KBM-7 (cell line): ENCODE measurements at regions not wholly inside any gene's neighbourhood (a gene's known extent, or its start where the extent isn't known, plus 50 kb on each side); places are given as distances from the start of the nearest gene placed in this dataset.
A peak's percentile ranks its signal among the peaks of the same experiment; 100 is the strongest.

Experiments
- DNase-seq: peaks from one replicate; pipeline ENCODE4 v3.0.0-alpha.2; 2015
- in situ Hi-C: fragments of 300-500 bp; cut with MboI; formaldehyde crosslinking; loops from 2 replicates; pipeline ENCODE4 v1.14.3; 2020; ENCODE audit warnings: low sequenced_read_pairs, low pct_unique_long_range_greater_than_20kb, mixed read lengths

DNA sequence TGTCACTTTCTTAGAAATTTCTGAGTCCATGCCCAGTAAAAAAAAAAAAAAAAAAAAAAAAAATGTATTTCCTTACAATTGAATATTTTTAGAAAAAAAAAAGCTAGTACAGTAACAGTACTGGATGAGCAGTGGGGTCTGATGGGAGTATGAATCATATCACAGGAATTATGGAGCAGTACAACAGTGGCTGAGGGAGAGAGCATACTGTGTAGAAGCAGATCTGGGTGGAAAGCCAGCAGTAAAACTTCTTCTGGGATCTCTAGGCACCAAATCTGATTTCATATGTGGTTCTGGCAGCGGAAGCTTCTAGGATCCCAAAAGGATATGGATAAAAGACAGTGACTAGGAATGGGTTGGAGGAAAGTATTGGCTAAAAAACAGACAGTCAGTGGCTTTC is 414.9 kb upstream of the FSHR start:
- no peak for DNase-seq
- in situ Hi-C loops: no loop called here

DNA sequence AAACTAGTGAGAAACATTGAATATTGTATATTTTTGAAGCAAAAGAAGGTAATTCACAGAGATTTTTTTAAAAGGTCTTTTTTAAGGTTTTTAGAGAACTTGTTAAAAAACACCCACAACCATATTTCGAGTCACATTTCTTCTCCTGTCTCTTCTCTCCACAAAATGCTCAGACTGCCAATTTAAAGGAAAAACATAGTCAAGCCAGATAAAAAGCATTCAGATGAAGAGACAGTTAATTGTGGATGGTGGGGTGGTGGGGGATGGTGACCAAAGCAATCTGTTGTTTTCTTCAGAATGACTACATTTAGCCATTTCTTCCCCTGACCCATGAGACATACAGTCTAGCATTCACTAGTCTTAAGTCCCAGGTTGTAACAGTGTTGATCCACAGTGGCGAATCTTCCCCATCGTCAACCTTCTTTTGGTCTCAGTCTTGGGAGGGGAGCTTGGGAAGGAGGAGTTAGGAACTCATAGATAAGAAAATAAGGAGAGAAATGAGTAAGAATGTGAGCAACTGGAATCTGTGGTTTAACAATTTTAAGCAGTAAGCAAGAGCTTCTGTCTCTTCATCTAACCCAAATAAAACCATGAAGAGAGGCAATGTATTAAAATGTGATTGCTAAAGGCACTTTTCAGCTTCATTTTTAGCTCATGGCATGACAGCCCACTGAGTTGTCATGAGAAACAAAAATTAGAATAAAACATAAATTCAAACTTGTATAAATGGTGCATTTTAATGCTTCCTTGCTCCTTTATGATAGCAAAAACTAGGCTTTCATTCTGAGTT is 413.7 kb upstream of the FSHR start:
- in situ Hi-C loops: no loop called here

DNA sequence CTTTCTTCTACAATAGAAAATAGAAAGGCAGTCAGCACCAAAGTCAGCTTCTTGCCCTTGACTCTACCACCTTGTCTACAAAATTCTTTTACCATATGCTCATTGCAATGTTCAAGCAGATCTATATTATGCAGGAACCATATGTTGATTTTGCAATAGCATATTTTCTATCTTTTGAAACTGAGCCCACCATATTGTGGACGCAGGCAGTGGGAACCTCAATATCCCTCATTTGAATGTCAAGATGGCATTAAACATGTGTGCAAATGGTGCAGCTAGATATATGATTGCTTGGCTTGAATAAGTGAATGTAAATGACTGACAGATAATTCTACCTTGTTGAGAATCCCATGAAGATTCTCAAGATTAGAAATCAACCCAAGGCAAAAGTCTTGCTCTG is 412.7 kb upstream of the FSHR start:
- DNase-seq: no peak
- in situ Hi-C loops: no loop called here

More for the DNA sequence above, 413.7 kb upstream of the FSHR start:
- no peak for DNase-seq

DNA sequence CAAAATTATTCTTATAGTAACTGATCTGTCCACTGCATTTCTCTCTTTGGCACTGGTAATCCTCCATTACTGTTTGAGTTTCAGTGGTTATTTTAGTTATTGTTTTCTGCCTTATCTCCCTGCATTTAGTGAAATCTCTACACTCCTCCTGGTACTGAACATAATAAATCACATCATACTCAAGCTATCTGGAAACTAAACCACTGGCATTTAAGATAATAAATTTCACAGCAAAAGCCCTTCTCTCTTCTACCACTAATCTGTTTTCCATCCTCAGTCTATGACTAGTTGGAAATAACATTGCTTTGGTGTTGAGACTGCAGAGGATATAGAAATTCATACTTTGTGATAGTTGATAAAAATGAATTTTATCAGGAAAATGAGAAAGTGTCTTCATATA is 399.3 kb upstream of the FSHR start:
- in situ Hi-C loops: no loop called here
- DNase-seq: no peak

DNA sequence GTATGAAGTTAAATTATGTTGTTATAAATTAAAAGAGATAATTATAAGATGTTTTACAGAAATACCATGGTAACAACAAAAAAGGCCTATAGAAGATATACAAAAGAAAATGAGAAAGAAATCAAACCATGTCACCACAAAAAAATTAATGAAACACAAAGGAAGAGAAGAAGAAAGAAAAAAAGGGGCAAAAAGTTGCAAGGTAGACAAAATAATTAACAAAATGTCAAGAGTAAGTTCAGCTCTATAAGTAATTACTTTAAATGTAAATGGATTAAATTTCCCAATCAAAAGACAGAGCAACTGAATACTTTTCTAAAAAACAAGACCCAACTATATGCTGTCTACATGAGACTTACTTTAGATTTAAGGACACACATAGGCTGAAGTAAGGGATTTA is 378.4 kb upstream of the FSHR start:
- DNase-seq: no peak
- in situ Hi-C loops: no loop called here

DNA sequence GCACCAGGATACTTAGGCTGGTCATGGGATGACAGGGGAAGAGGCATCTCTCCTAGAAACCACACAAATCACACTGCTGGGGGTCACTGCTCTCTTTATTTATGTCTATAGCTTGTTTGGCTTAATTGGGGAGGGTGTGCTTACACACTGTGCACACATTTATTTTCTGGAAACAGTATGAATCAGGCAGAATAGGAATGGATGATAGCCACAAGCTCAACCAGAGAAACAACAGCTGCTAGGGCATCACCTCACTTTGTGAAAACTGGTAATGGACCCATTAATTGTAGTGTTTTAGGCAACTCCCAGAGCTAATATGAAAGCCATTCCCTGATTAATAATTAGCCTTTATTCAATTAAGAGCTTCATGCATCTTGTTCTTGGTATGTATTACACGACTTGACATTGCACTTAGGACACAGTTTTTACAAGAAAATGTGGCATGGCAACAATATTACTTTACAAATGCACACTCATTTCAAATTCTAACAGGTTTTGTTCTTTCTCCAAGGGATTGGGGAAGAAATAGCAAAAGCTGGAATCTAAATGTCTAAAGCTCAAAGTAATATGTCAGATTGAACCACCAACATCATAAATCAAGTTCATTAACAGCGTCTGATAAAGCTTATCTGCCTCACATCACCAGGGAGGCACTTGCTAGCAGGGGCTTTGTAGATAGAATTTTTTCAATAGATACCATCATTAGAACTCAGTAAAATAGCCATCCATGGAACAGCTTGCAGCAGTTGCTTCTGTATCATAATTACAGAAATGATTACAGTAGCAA is 361.9 kb upstream of the FSHR start:
- DNase-seq: no peak
- in situ Hi-C loops: no loop called here

DNA sequence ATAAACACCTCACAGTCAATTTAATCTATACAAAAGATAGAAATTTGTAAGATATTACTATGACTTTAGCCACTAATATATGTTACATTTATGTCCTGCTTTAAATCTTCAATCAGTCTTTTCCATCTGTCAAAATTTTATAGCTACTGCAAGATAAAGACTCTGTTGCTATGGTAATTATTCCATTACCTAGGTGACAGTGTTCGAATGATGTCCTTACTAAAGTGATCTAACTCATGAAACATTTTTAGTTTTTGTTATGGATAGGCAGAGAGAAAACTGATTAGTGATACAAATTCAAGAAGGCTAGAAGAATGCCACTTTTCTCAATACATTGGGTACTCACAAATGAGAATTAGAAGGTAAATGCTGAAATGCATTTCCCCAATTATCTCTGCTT is 359.9 kb upstream of the FSHR start:
- no peak for DNase-seq
- in situ Hi-C loops: no loop called here

DNA sequence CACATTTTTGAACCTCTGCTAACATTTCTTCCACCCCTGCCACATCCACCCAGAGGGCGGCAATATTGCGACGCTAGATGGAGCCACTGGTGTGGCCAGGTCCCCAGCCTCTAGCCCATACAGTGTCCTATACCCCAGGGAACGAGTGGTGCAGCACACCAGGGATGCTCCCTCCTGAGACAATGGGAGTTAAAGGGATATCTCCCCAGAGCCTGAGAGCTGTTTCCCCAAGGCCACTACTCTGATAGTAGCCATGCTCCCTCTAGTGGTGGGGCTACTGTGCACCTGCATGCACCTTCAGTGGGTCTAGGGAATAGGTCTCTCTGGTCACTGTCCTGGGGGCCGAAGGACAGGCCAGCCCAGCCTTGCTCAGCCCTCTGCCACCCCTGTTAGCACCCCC is 336.4 kb upstream of the FSHR start:
- in situ Hi-C loops: no loop called here
- DNase-seq: peak; percentile 18

DNA sequence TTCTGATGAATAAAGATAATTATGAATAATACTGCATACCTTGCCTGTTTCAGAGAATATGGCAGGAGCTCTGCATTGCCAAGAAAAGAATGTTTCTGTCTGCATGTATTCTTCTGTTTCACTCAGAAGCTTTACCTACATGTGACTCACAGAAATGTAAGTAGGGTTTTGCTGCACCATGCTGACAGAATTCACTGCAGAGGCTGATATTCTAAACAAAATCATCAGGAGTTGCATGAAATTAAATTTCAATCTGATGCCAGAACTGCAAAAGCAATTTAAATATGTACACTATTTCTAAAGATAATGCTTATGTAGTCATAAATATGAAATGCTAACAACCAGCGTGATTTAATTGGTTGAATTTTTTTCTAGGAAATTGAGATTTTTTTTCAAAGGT is 332.8 kb upstream of the FSHR start:
- no peak for DNase-seq
- in situ Hi-C loops: no loop called here

DNA sequence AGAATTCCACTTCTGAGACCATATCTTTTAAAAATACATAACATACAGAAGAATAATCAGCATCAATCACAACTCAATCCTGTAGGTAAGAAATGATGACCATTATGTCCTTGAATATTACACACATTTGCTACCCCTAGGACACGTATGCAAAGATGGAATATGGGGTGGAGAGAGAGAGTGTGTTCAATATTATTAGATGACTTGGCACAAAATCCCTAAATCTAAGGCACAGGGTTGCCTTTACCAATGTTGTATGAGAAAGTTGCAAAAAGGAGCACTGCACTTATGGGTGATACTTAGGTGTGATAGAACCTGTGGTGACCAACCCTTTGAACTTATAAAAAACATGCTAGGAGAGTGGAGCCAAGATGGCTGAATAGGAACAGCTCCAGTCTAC is 326.2 kb upstream of the FSHR start:
- no peak for DNase-seq
- in situ Hi-C loops: no loop called here

DNA sequence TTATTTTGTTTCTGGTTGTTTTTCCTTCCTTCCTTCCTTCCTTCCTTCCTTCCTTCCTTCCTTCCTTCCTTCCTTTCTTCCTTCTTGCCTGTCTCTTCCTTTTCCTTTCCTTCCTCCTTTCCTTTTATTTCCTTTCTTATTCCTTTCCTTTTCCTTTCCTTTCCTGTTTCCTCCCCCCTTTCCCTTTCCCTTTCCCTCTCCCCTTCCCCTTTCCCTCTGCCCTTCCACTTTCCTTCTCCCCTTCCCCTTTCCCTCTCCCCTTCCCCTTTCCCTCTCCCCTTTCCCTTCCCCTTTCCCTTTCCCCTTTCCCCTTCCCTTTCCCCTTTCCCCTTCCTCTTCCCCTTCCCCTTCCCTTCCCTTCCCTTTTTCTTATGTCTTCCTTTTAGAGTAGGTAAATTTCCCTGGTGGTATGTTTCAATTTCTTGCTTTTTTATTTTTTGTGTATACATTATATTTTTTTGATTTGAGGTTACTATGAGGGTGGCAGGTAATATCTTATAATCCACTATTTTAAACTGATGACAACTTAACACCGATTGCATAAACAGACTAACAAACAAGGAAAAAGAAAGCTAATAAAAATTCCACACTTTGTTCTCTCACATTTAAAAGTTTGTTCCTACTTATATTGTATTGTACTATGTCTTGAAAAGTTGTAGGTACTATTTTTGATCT is 311.0 kb upstream of the FSHR start:
- in situ Hi-C loops: no loop called here
- DNase-seq: no peak

DNA sequence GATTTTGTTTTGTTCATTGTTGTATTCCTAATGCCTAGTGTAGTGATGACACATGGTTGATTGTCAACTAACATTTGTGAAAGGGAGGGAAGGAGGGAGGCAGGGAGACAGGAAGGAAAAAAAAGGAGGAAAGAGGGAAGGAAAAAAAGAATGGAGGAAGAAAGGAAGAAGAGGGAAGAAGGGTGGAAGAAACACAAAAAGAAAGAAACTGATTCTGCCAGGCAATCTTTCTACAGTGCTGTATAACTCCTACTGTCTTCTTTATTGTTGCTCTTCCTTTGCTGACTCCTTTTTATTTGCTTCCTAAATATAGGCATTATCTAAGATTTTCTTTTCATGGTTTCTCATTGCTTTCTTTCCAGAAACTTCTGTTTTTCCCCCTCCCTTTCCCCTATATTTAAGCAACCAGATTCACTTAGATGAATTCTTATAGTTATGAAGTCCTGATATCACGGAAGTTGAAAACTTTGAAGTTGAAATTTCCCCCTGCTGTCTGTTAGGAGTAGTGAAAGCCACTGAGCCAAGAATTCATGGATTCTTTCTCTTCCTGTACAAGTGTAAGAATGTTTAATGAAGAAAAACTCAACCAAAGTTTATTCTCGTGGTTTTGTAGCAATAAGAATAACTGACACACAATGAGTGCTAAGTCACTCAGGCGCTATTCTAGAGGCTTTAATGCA is 305.1 kb upstream of the FSHR start:
- in situ Hi-C loops: no loop called here
- no peak for DNase-seq

DNA sequence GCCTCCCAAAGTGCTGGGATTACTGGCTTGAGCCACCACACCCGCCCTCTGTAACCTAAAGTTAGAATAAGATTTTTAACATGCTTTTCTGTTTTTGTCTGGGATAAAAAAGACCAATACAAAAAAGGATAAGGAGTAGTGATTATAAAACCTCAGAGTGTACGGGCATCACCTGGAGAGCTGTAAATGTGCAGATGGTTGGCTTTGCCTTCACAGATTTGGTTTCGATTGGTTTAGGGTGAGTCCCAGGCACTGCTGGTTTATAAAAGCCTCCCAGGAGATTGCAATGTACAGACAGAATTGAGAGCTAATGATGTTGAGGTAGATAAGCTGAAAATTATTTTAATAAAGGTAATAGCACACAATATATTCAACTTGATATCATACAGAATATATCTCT is 289.7 kb upstream of the FSHR start:
- in situ Hi-C loops: no loop called here
- DNase-seq: no peak

DNA sequence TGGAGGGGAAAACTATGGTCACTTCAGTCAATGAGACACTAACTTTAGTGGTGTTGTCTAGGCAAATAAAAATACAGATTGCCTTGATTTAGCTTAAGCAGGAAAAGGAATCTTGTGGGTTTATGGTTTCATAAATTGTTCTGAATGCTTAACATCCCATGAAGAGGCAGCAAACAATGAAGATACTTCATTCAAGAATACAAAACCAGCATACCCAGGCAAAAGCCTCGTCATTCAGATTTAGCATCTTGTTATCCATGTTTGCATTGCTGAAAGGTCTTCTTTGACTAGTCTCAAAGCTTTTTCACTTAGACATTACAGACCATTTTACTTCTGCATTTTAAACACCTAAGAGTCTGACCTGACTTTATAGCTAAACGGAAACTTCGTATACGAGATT is 272.7 kb upstream of the FSHR start:
- no peak for DNase-seq
- in situ Hi-C loops: no loop called here

DNA sequence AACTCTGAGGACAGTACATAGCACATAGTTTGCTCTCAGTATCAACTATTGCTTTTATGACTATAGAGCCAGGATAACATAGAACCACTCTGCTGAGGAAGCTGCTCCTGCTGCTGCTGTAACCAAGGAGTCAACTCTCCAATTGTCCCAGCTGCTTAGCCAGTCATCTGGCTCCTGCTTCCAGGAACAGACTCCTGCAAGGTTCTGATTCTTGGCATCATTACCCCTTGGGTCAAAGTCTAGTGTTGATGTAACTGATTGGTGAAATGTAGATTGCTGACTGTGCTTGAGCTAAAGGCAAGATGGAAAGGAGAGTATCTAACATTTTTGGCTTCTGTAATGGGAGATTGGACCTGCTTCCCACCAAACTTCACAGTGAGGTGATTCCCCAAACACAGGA is 261.9 kb upstream of the FSHR start:
- DNase-seq: no peak
- in situ Hi-C loops: no loop called here

DNA sequence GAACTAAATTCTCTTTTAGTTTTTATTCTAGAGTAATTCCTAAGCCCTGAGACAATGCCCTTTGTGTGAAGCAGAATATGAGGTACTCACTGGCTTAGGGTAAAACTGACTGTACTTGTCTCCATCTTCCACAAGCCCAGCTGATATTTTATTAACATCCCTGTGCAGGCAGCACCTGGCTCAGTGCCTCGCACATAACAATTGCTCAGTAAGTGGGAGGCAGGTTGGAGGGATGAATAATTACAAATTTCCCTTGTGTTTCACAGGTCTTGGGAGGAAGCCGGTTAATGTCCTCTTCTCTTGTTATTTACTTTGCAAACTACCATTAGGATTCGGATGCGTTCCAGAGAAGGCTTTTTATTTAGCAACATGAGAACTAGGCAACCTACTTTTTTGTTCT is 249.8 kb upstream of the FSHR start:
- DNase-seq: no peak
- in situ Hi-C loops: no loop called here

DNA sequence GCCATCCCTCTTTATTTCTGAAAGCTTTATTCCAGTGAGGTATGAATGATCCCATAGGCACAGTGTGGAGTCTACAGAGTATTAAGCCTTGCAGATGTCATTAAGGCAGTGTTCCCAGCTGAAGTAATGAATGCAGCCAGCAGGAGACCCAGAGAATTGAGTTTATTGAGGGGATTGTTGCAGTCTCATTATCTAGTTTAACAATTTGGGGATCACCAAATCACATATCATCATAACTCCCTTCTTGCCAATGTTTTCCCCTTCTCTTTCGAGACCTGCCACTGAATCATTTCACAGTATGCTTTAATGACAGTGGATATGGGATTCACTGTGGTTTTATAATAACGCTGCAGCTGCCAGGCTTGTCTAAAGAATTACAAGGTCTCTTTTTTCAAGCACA is 249.3 kb upstream of the FSHR start:
- in situ Hi-C loops: no loop called here
- no peak for DNase-seq

DNA sequence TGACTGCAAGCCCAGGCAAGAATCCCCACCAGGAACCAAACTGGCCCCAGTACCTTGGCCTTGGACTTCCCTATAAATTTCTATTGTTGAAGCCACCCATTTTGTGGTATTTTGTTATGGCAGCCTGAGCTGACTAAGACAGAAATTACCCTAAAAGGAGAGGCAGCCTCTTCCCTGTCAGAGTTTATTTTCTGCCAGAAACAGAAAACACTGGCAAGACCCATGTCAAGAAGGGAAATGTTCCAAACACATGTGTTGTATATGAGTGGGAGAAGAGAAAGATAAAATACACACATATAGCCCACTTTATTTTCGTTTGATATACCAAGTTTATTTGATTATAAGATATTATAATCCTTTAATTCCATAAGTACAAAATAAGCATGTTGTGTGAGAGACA is 225.1 kb upstream of the FSHR start:
- no peak for DNase-seq
- in situ Hi-C loops: no loop called here

DNA sequence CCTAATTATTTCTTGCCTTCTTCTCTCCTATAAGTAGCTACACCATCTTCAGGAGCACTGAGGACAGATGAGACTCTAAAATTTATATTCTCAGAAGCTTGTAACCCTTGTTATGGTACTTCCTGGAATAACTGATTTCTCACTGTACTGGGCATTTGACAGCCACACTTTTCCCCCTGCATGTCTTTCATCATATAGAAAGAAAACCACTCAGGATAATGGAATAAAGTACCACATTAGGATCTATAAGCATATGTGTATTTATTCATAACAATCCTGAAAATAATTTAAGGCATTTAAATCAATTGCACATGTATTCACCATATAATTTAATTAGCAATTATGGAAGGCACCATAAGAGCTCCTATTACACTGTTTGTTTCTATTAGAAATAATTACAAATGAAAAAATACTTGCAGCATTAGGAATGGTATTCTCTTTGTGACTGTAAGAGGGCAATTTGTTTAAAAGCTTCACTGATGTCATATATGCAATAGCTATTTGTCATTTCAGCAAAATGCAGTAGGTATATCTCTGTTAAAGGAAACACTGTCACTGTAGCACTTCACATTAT is 216.9 kb upstream of the FSHR start:
- in situ Hi-C loops: no loop called here
- DNase-seq: no peak
